Esophagus (tissue), 2 donors: ENCODE measurements at regions not wholly inside any gene's neighbourhood (a gene's known extent, or its start where the extent isn't known, plus 50 kb on each side); places are given as distances from the start of the nearest gene placed in this dataset.
A peak's percentile ranks its signal among the peaks of the same experiment; 100 is the strongest.
"Not testable (repeated sequence)": the region's sequence is repeated elsewhere in the genome, so short reads cannot be mapped to it uniquely, and the experiment has no call there.

Experiments used
- H3K27ac ChIP-seq, 2 donors: one replicate each; pipeline ENCODE4 v1.5.1; 2013; ENCODE audit warnings: low read depth in 2 of 2, mild to moderate bottlenecking in 2 of 2, inconsistent platforms in 1 of 2, low read length in 1 of 2, moderate library complexity in 1 of 2
- H3K27me3 ChIP-seq, 2 donors: one replicate each; pipeline ENCODE4 v1.6.1; 2013; ENCODE audit warnings: low read length in 2 of 2, control low read depth in 1 of 2, mild to moderate bottlenecking in 1 of 2; ENCODE audit not compliant: insufficient read depth in 2 of 2, control insufficient read depth in 1 of 2
- H3K36me3 ChIP-seq, 2 donors: one replicate each; pipeline ENCODE4 v1.6.1; 2013; ENCODE audit warnings: low read length in 1 of 2; ENCODE audit not compliant: control insufficient read depth in 2 of 2, insufficient read depth in 2 of 2
- H3K4me1 ChIP-seq, 2 donors: one replicate each; pipeline ENCODE4 v1.6.1; 2013; ENCODE audit warnings: low read length in 1 of 2; ENCODE audit not compliant: control insufficient read depth in 2 of 2, insufficient read depth in 2 of 2
- H3K4me3 ChIP-seq, 2 donors: one replicate each; pipeline ENCODE4 v1.5.1; 2013; ENCODE audit warnings: low read length in 2 of 2, mild to moderate bottlenecking in 2 of 2, low read depth in 1 of 2, moderate library complexity in 1 of 2
- H3K9me3 ChIP-seq, 2 donors: one replicate each; pipeline ENCODE4 v1.6.1; 2013; ENCODE audit warnings: mild to moderate bottlenecking in 2 of 2, low read depth in 1 of 2, low read length in 1 of 2, moderate library complexity in 1 of 2; ENCODE audit not compliant: control insufficient read depth in 2 of 2, insufficient read depth in 1 of 2
- WGBS, 2 donors: extraction: QIAGEN DNeasy Blood & Tissue Kit; methylation state at CpG; one replicate each; pipeline ENCODE4 v1.1.7; 2013; 5-methylcytosine and 5-hydroxymethylcytosine counted together
- donor health status: healthy with polysubstance abuse.
- donor health status: Bipolar disorder and iron deficiency.

GRCh38 chr2:155907211-155907610 is 425.3 kb downstream of the NR4A2 start:
- Histone ChIP-seq H3K9me3 (no peaks in the 10 kb centered on the region), H3K27ac (no peak overlapping the region), H3K27me3 (no peaks in the 10 kb centered on the region), H3K36me3 (no peaks in the 10 kb centered on the region), H3K4me3 (no peak overlapping the region), H3K4me1 (no peaks in the 10 kb centered on the region)
- WGBS, 2 donors, result 82 to 83% methylated on average over 3 of the region's 3 CpGs

GRCh38 chr2:155905657-155906056 is 426.9 kb downstream of the NR4A2 start:
- H3K4me1 ChIP-seq, result no peaks in the 10 kb centered on the region
- no peak overlapping the region for H3K27ac ChIP-seq
- 45 to 48% methylated on average over 1 of the region's 1 CpG for WGBS, 2 donors
- H3K4me3 ChIP-seq, result no peak overlapping the region
- no peaks in the 10 kb centered on the region for H3K36me3 ChIP-seq
- H3K27me3 ChIP-seq, result no peaks in the 10 kb centered on the region
- no peaks in the 10 kb centered on the region for H3K9me3 ChIP-seq

- H3K36me3 ChIP-seq, result no peaks in the 10 kb centered on the region
- 64 to 73% methylated on average over 2 of the region's 2 CpGs for WGBS, 2 donors
- no peak overlapping the region for H3K4me3 ChIP-seq
- no peaks in the 10 kb centered on the region for H3K27me3 ChIP-seq
- H3K4me1 ChIP-seq, result no peaks in the 10 kb centered on the region
- no peak overlapping the region for H3K27ac ChIP-seq
- H3K9me3 ChIP-seq, result no peaks in the 10 kb centered on the region
These were observed 427.8 kb downstream of the NR4A2 start for GRCh38 chr2:155904720-155905119.

- no peak overlapping the region for H3K27ac ChIP-seq
- no peaks in the 10 kb centered on the region for H3K36me3 ChIP-seq
- no peak overlapping the region for H3K4me3 ChIP-seq
- H3K27me3 ChIP-seq, result no peaks in the 10 kb centered on the region
- no peaks in the 10 kb centered on the region for H3K9me3 ChIP-seq
- H3K4me1 ChIP-seq, result no peaks in the 10 kb centered on the region
- 58 to 83% methylated on average over 2 of the region's 2 CpGs for WGBS, 2 donors
These were observed 429.9 kb downstream of the NR4A2 start for GRCh38 chr2:155902635-155903034.

- Histone ChIP-seq H3K4me3 (no peak overlapping the region), H3K36me3 (no peaks in the 10 kb centered on the region), H3K9me3 (no peaks in the 10 kb centered on the region), H3K27me3 (no peaks in the 10 kb centered on the region), H3K4me1 (no peaks in the 10 kb centered on the region), H3K27ac (no peak overlapping the region)
- WGBS, 2 donors, result 37 to 43% methylated on average over 1 of the region's 1 CpG
These were observed 437.5 kb downstream of the NR4A2 start for GRCh38 chr2:155895016-155895415.

GRCh38 chr2:155880382-155880781 is 452.1 kb downstream of the NR4A2 start:
- H3K27ac ChIP-seq, H3K4me1 ChIP-seq, H3K36me3 ChIP-seq, H3K9me3 ChIP-seq, H3K27me3 ChIP-seq, H3K4me3 ChIP-seq: not testable (repeated sequence)
- 53 to 56% methylated on average over 5 of the region's 5 CpGs for whole genome bisulfite sequencing, 2 donors

GRCh38 chr2:155879900-155880299 is 452.6 kb downstream of the NR4A2 start:
- H3K4me1 ChIP-seq, H3K27me3 ChIP-seq, H3K9me3 ChIP-seq, H3K36me3 ChIP-seq, H3K4me3 ChIP-seq: not testable (repeated sequence)
- peak overlapping the region in 1 of 2 donors; percentile 31 for H3K27ac ChIP-seq
- 57 to 60% methylated on average over 5 of the region's 5 CpGs for WGBS, 2 donors

- WGBS, 2 donors, result 57 to 74% methylated on average over 3 of the region's 3 CpGs
- no peaks in the 10 kb centered on the region for H3K36me3 ChIP-seq
- H3K9me3 ChIP-seq, result peaks cover 3 to 8% of the 10 kb centered on the region in 2 donors
- no peaks in the 10 kb centered on the region for H3K27me3 ChIP-seq
- H3K4me3 ChIP-seq, result no peak overlapping the region
- H3K4me1 ChIP-seq, result peaks cover 0 to 4% of the 10 kb centered on the region in 2 donors
- H3K27ac ChIP-seq, result no peak overlapping the region
These were observed 460.1 kb downstream of the NR4A2 start for GRCh38 chr2:155872396-155872795.

- Histone ChIP-seq H3K4me1 (peaks cover 0 to 4% of the 10 kb centered on the region in 2 donors), H3K36me3 (no peaks in the 10 kb centered on the region), H3K27ac (no peak overlapping the region), H3K27me3 (no peaks in the 10 kb centered on the region), H3K4me3 (no peak overlapping the region), H3K9me3 (peaks cover 3 to 8% of the 10 kb centered on the region in 2 donors)
- WGBS, 2 donors, result 46 to 55% methylated on average over 4 of the region's 4 CpGs
These were observed 460.6 kb downstream of the NR4A2 start for GRCh38 chr2:155871940-155872339.

- no peak overlapping the region for H3K4me3 ChIP-seq
- H3K9me3 ChIP-seq, result no peaks in the 10 kb centered on the region
- 79 to 81% methylated on average over 3 of the region's 3 CpGs for WGBS, 2 donors
- H3K4me1 ChIP-seq, result no peaks in the 10 kb centered on the region
- H3K27me3 ChIP-seq, result no peaks in the 10 kb centered on the region
- H3K27ac ChIP-seq, result no peak overlapping the region
- no peaks in the 10 kb centered on the region for H3K36me3 ChIP-seq
These were observed 465.0 kb downstream of the NR4A2 start for GRCh38 chr2:155867564-155867963.
